Mesenchymal stem cell (in vitro differentiated cells and primary cell): ENCODE measurements at regions not wholly inside any gene's neighbourhood (a gene's known extent, or its start where the extent isn't known, plus 50 kb on each side); places are given as distances from the start of the nearest gene placed in this dataset.

Experiments
- DNase-seq: peaks from one replicate; pipeline ENCODE4 v3.0.0-alpha.2; 2013
- H2AFZ ChIP-seq: one replicate; pipeline ENCODE4 v1.6.1; 2013; ENCODE audit warnings: low read depth, mild to moderate bottlenecking, control low read depth, inconsistent platforms, low read length, moderate library complexity
- H2AK5ac ChIP-seq: 2 replicates; pipeline ENCODE4 v1.6.1; 2013; ENCODE audit warnings: low read length, moderate library complexity, mild to moderate bottlenecking, inconsistent platforms; ENCODE audit not compliant: severe bottlenecking
- H2BK120ac ChIP-seq: one replicate; pipeline ENCODE4 v1.6.1; 2013; ENCODE audit warnings: low read depth, mild to moderate bottlenecking, inconsistent platforms, low read length, moderate library complexity
- H2BK12ac ChIP-seq, 2 experiments: one replicate each; pipeline ENCODE4 v1.6.1; 2013; ENCODE audit warnings: inconsistent platforms in 2 of 2, low read length in 2 of 2, mild to moderate bottlenecking in 2 of 2, moderate library complexity in 2 of 2, control low read depth in 1 of 2
- H2BK15ac ChIP-seq: one replicate; pipeline ENCODE4 v1.6.1; 2013; ENCODE audit warnings: mild to moderate bottlenecking, low read depth, inconsistent platforms; ENCODE audit not compliant: poor library complexity, severe bottlenecking
- H2BK5ac ChIP-seq: 2 replicates; pipeline ENCODE4 v1.6.1; 2013; ENCODE audit warnings: low read depth, mild to moderate bottlenecking, low read length, control low read depth, inconsistent platforms; ENCODE audit not compliant: poor library complexity, severe bottlenecking
- H3K14ac ChIP-seq, 2 experiments: one replicate each; pipeline ENCODE4 v1.6.1; 2013; ENCODE audit warnings: inconsistent platforms in 2 of 2, low read length in 2 of 2, control low read depth in 1 of 2, mild to moderate bottlenecking in 1 of 2, moderate library complexity in 1 of 2
- H3K18ac ChIP-seq, 2 experiments: one replicate each; pipeline ENCODE4 v1.6.1; 2013; ENCODE audit warnings: inconsistent platforms in 2 of 2, low read length in 2 of 2, control low read depth in 1 of 2, low read depth in 1 of 2, mild to moderate bottlenecking in 1 of 2
- H3K23ac ChIP-seq, 2 experiments: one replicate each; pipeline ENCODE4 v1.6.1; 2013; ENCODE audit warnings: inconsistent platforms in 2 of 2, low read length in 2 of 2, mild to moderate bottlenecking in 2 of 2, moderate library complexity in 2 of 2, control low read depth in 1 of 2
- H3K27ac ChIP-seq: 2 replicates; pipeline ENCODE4 v1.5.1; 2013; ENCODE audit warnings: mild to moderate bottlenecking, moderate library complexity, low read length, control low read depth, inconsistent platforms; ENCODE audit not compliant: poor library complexity, severe bottlenecking
- H3K27me3 ChIP-seq, 2 experiments: 2 replicates each; pipeline versions ENCODE4 v1.6.1 to v1.7.0; 2013; ENCODE audit warnings: low read length in 2 of 2, mild to moderate bottlenecking in 2 of 2, moderate library complexity in 2 of 2, control low read depth in 1 of 2, inconsistent platforms in 1 of 2; ENCODE audit not compliant: control insufficient read depth in 1 of 2, insufficient read depth in 1 of 2
- H3K36me3 ChIP-seq, 2 experiments: 2 replicates each; pipeline versions ENCODE4 v1.6.1 to v1.7.0; 2013; ENCODE audit warnings: low read length in 2 of 2, control low read depth in 1 of 2, inconsistent platforms in 1 of 2, low read depth in 1 of 2, mild to moderate bottlenecking in 1 of 2; ENCODE audit not compliant: insufficient read depth in 2 of 2, control insufficient read depth in 1 of 2
- H3K4ac ChIP-seq, 2 experiments: one replicate each; pipeline ENCODE4 v1.6.1; 2013; ENCODE audit warnings: inconsistent platforms in 2 of 2, low read length in 2 of 2, mild to moderate bottlenecking in 2 of 2, moderate library complexity in 2 of 2, control low read depth in 1 of 2, low read depth in 1 of 2
- H3K4me1 ChIP-seq: 2 replicates; pipeline ENCODE4 v1.6.1; 2013; ENCODE audit warnings: low read depth, low read length, control low read depth; ENCODE audit not compliant: control insufficient read depth, insufficient read depth
- H3K4me2 ChIP-seq: 2 replicates; pipeline ENCODE4 v1.6.1; 2013; ENCODE audit warnings: low read length, mild to moderate bottlenecking, inconsistent platforms; ENCODE audit not compliant: poor library complexity, severe bottlenecking
- H3K4me3 ChIP-seq, 2 experiments: 2 replicates each; pipeline versions ENCODE4 v1.5.1 to v1.7.0; 2013; ENCODE audit warnings: low read length in 2 of 2, mild to moderate bottlenecking in 2 of 2, control low read depth in 1 of 2, low read depth in 1 of 2; ENCODE audit not compliant: insufficient read depth in 1 of 2
- H3K79me1 ChIP-seq: replicated peaks from 2 replicates; pipeline ENCODE4 v1.6.1; 2013; ENCODE audit warnings: mild to moderate bottlenecking, control low read depth, low read length, inconsistent platforms; ENCODE audit not compliant: poor library complexity, severe bottlenecking
- H3K9ac ChIP-seq: 2 replicates; pipeline ENCODE4 v1.7.0; 2013; ENCODE audit warnings: mild to moderate bottlenecking, low read length, moderate library complexity
- H3K9me3 ChIP-seq: 2 replicates; pipeline ENCODE4 v1.7.0; 2013; ENCODE audit warnings: mild to moderate bottlenecking, low read length; ENCODE audit not compliant: control insufficient read depth
- H4K8ac ChIP-seq: one replicate; pipeline ENCODE4 v1.6.1; 2013; ENCODE audit warnings: inconsistent platforms, mild to moderate bottlenecking, low read length, moderate library complexity
- H4K91ac ChIP-seq: one replicate; pipeline ENCODE4 v1.6.1; 2013; ENCODE audit warnings: mild to moderate bottlenecking, low read length, inconsistent platforms
- WGBS: methylation state at CpG from one replicate; pipeline ENCODE4 v1.1.7; 2013; ENCODE audit warnings: mixed read lengths; 5-methylcytosine and 5-hydroxymethylcytosine counted together

DNA sequence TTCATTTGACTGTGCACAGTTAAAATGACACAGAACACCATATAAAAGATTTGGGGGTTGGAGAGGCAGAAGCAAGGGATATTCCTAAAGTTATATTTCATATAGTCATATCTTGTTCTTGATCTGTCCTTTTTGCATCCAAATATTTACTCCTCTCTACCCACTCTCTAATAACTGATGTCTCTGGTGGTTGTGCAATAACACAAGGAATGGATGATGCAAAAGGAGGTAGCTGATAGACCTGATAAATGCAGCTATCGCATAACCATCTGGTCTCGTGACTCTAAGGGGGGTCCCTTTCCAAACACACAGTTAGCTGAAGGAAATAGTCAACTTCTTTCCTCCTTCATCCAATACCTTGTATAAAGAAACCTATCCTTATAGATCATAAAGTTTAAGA is 123.1 kb downstream of the POLR1F start:
- no peaks in the 10 kb centered on the region for H3K79me1 ChIP-seq
- H3K4ac ChIP-seq, result no peak overlapping the region
- no peak overlapping the region for H3K14ac ChIP-seq
- H2BK5ac ChIP-seq, result no peak overlapping the region
- no peak overlapping the region for H3K23ac ChIP-seq
- H3K27me3 ChIP-seq, result no peaks in the 10 kb centered on the region
- no peak overlapping the region for H3K18ac ChIP-seq
- no peaks in the 10 kb centered on the region for H3K9me3 ChIP-seq
- H2BK120ac ChIP-seq, result no peak overlapping the region
- DNase-seq, result no peak
- H3K9ac ChIP-seq, result no peak overlapping the region
- no peak overlapping the region for H2BK15ac ChIP-seq
- H3K4me3 ChIP-seq, result no peak overlapping the region
- no peak overlapping the region for H2AK5ac ChIP-seq
- no peaks in the 10 kb centered on the region for H3K4me1 ChIP-seq
- H4K8ac ChIP-seq, result no peak overlapping the region
- H3K36me3 ChIP-seq, result no peaks in the 10 kb centered on the region
- 97% methylated on average over 2 of the region's 2 CpGs for WGBS
- no peak overlapping the region for H3K4me2 ChIP-seq
- no peak overlapping the region for H4K91ac ChIP-seq
- H2BK12ac ChIP-seq, result no peak overlapping the region
- H3K27ac ChIP-seq, result no peak overlapping the region
- H2AFZ ChIP-seq, result no peak overlapping the region

GRCh38 chr7:19575909-19576557 is 132.8 kb downstream of the POLR1F start:
- no peak overlapping the region for H3K14ac ChIP-seq
- no peak overlapping the region for H3K9ac ChIP-seq
- DNase-seq, result no peak
- no peak overlapping the region for H2AFZ ChIP-seq
- no peak overlapping the region for H4K8ac ChIP-seq
- no peak overlapping the region for H4K91ac ChIP-seq
- no peaks in the 10 kb centered on the region for H3K36me3 ChIP-seq
- H2BK5ac ChIP-seq, result no peak overlapping the region
- H3K23ac ChIP-seq, result no peak overlapping the region
- no peak overlapping the region for H3K18ac ChIP-seq
- no peaks in the 10 kb centered on the region for H3K4me1 ChIP-seq
- no peak overlapping the region for H2AK5ac ChIP-seq
- H2BK12ac ChIP-seq, result no peak overlapping the region
- no peak overlapping the region for H2BK120ac ChIP-seq
- H3K27ac ChIP-seq, result no peak overlapping the region
- H3K4me3 ChIP-seq, result no peak overlapping the region
- no peaks in the 10 kb centered on the region for H3K79me1 ChIP-seq
- no peaks in the 10 kb centered on the region for H3K9me3 ChIP-seq
- H3K4ac ChIP-seq, result no peak overlapping the region
- H3K27me3 ChIP-seq, result no peaks in the 10 kb centered on the region
- no CpG with 5 or more reads among the region's 2 CpGs for WGBS
- no peak overlapping the region for H2BK15ac ChIP-seq
- H3K4me2 ChIP-seq, result no peak overlapping the region

GRCh38 chr7:19574131-19574530 is 134.7 kb downstream of the POLR1F start:
- no peak overlapping the region for H3K9ac ChIP-seq
- no peak overlapping the region for H4K91ac ChIP-seq
- no peak overlapping the region for H3K4me2 ChIP-seq
- no peak overlapping the region for H2BK12ac ChIP-seq
- no peak overlapping the region for H3K4ac ChIP-seq
- no peak overlapping the region for H3K4me3 ChIP-seq
- no peak for DNase-seq
- no peak overlapping the region for H2BK5ac ChIP-seq
- 65% methylated on average over 2 of the region's 5 CpGs for WGBS
- H2BK15ac ChIP-seq, result no peak overlapping the region
- no peak overlapping the region for H3K27ac ChIP-seq
- H3K9me3 ChIP-seq, result no peaks in the 10 kb centered on the region
- H2AK5ac ChIP-seq, result no peak overlapping the region
- H2BK120ac ChIP-seq, result no peak overlapping the region
- no peaks in the 10 kb centered on the region for H3K36me3 ChIP-seq
- H3K18ac ChIP-seq, result no peak overlapping the region
- H4K8ac ChIP-seq, result no peak overlapping the region
- no peak overlapping the region for H2AFZ ChIP-seq
- H3K27me3 ChIP-seq, result no peaks in the 10 kb centered on the region
- no peak overlapping the region for H3K23ac ChIP-seq
- no peaks in the 10 kb centered on the region for H3K4me1 ChIP-seq
- no peak overlapping the region for H3K14ac ChIP-seq
- H3K79me1 ChIP-seq, result no peaks in the 10 kb centered on the region

DNA sequence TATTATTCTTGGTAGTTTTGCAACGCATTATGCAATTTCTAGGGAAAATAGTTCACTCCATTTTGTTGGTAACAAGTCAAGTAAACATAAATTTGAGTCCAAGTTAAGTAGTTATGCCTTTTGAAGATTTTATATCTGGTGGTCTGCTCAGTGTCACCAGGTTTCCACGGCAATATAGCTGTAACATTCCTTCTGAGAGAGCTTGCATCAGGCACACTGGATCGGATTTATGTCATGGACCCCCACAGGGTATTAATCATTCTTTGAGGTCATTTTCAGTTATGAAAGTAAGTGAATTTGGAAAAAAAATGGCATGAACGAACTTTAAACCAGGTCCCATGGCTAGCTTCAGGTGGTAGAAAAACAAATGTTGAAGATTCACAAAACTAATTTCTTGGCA is 136.3 kb downstream of the POLR1F start:
- Histone ChIP-seq H3K27me3 (no peaks in the 10 kb centered on the region), H3K27ac (no peak overlapping the region), H2BK12ac (no peak overlapping the region), H3K23ac (no peak overlapping the region), H3K9ac (no peak overlapping the region), H2BK15ac (no peak overlapping the region), H2AFZ (no peak overlapping the region), H3K4me1 (no peaks in the 10 kb centered on the region), H3K4me3 (no peak overlapping the region), H2BK120ac (no peak overlapping the region), H3K9me3 (no peaks in the 10 kb centered on the region), H2AK5ac (no peak overlapping the region), H3K4ac (no peak overlapping the region), H3K36me3 (no peaks in the 10 kb centered on the region), H3K79me1 (no peaks in the 10 kb centered on the region), H3K14ac (no peak overlapping the region), H2BK5ac (no peak overlapping the region), H3K18ac (no peak overlapping the region), H4K8ac (no peak overlapping the region), H3K4me2 (no peak overlapping the region), H4K91ac (no peak overlapping the region)
- 26% methylated on average over 4 of the region's 4 CpGs for WGBS
- DNase-seq, result peak; percentile 42
